Stomach (tissue), 4 donors: ENCODE measurements at regions not wholly inside any gene's neighbourhood (a gene's known extent, or its start where the extent isn't known, plus 50 kb on each side); places are given as distances from the start of the nearest gene placed in this dataset.

Experiments
- CTCF ChIP-seq, 7 experiments: fragments of 450-650 bp in 4 of 7; fragments of 200-600 bp in 3 of 7; sonication (generic) in 3 of 7; IDR thresholded peaks; one replicate each; pipeline ENCODE4 v1.5.1; 2016 to 2019; ENCODE audit warnings: antibody characterized with exemption in 7 of 7, control low read depth in 2 of 7, mild to moderate bottlenecking in 1 of 7
- EP300 ChIP-seq: sonication (generic); formaldehyde crosslinking; IDR thresholded peaks from one replicate; pipeline ENCODE4 v1.6.1; 2017; ENCODE audit warnings: antibody characterized with exemption
- POLR2A ChIP-seq, 4 donors: fragments of 450-650 bp; IDR thresholded peaks; one replicate each; pipeline ENCODE4 v1.6.1; 2016; ENCODE audit warnings: antibody characterized with exemption in 4 of 4, control low read depth in 2 of 4, mild to moderate bottlenecking in 1 of 4, moderate library complexity in 1 of 4
- POLR2AphosphoS5 ChIP-seq, 3 donors: sonication (generic); formaldehyde crosslinking; IDR thresholded peaks; one replicate each; pipeline ENCODE4 v1.6.1; 2016; ENCODE audit warnings: antibody characterized with exemption in 3 of 3

- TF ChIP-seq CTCF (IDR thresholded peaks at IDR 0.05) (no peak), POLR2A (IDR thresholded peaks at IDR 0.05) (no peak), EP300 (no peak), POLR2AphosphoS5 (IDR thresholded peaks at IDR 0.05) (no peak)
These were observed 144.9 kb upstream of the ERBB4 start for GRCh38 chr2:212683346-212684097.
